ENCODE measurements at regions not wholly inside any gene's neighbourhood (a gene's known extent, or its start where the extent isn't known, plus 50 kb on each side); places are given as distances from the start of the nearest gene placed in this dataset.

DNA sequence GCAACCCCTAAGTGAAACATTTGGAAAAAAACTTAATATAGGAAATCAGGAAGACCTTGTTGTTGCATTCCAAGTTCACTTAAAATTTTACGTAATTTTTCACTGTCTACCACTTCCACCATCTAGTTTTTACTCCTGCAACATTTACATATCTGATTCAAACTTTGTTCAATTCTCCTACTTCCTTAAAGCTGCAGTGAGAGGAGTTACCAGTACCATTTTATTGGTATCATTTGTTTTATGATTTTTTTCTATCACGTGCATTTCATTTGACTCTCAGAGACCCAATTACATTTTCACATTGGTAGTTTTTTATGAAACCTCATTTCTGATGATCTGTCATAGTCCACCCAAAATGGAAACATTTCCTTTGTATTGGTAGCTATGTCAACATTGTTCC is 284.9 kb upstream of the MDFIC2 start:
- no peak overlapping the region for H3K4me3 ChIP-seq (ENCODE audit: control insufficient read depth in 2 of 3, extremely low read depth in 1 of 3, insufficient read depth in 2 of 3, low read depth in 1 of 3, low read length in 3 of 3)
- H3K27ac ChIP-seq (ENCODE audit: control insufficient read depth, insufficient read depth, low read length) = no peak overlapping the region
- no peak overlapping the region for H2AFZ ChIP-seq (ENCODE audit: control insufficient read depth, low read length)
- no peaks in the 10 kb centered on the region for H3K9me3 ChIP-seq (ENCODE audit: control insufficient read depth, low read depth, low read length)
- no peak overlapping the region for H3K4me2 ChIP-seq (ENCODE audit: control insufficient read depth, extremely low read depth, insufficient read depth, low read depth, low read length)
- H3K36me3 ChIP-seq (ENCODE audit: control insufficient read depth in 2 of 2, extremely low read depth in 1 of 2, insufficient read depth in 2 of 2, low read length in 2 of 2) = no peaks in the 10 kb centered on the region
- H3K4me1 ChIP-seq (ENCODE audit: control insufficient read depth, extremely low read depth, insufficient read depth, low read length) = no peaks in the 10 kb centered on the region
- H3K9me1 ChIP-seq (ENCODE audit: control insufficient read depth, extremely low read depth, insufficient read depth, low read length) = no peaks in the 10 kb centered on the region
- H3K79me2 ChIP-seq (ENCODE audit: control insufficient read depth, insufficient read depth, low read length) = no peaks in the 10 kb centered on the region
- no peak for FAIRE-seq
- H3K9ac ChIP-seq (ENCODE audit: control insufficient read depth, extremely low read depth, insufficient read depth, low read length) = no peak overlapping the region
- TF ChIP-seq, protein P1, sequence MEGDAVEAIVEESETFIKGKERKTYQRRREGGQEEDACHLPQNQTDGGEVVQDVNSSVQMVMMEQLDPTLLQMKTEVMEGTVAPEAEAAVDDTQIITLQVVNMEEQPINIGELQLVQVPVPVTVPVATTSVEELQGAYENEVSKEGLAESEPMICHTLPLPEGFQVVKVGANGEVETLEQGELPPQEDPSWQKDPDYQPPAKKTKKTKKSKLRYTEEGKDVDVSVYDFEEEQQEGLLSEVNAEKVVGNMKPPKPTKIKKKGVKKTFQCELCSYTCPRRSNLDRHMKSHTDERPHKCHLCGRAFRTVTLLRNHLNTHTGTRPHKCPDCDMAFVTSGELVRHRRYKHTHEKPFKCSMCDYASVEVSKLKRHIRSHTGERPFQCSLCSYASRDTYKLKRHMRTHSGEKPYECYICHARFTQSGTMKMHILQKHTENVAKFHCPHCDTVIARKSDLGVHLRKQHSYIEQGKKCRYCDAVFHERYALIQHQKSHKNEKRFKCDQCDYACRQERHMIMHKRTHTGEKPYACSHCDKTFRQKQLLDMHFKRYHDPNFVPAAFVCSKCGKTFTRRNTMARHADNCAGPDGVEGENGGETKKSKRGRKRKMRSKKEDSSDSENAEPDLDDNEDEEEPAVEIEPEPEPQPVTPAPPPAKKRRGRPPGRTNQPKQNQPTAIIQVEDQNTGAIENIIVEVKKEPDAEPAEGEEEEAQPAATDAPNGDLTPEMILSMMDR (optimal IDR thresholded peaks at IDR 0.05 in 1 of 3, IDR thresholded peaks at IDR 0.05 in 1 of 3, conservative IDR thresholded peaks at IDR 0.05 in 1 of 3; ENCODE audit: extremely low read depth in 1 of 3, insufficient read depth in 2 of 3, low read length in 3 of 3) = no peak
- TF ChIP-seq EZH2 (IDR thresholded peaks at IDR 0.05; ENCODE audit: low read length) = no peak
- no peaks in the 10 kb centered on the region for H4K20me1 ChIP-seq (ENCODE audit: control insufficient read depth, extremely low read depth, insufficient read depth, low read length)
- dilution Hi-C loops (cut with MboI; ENCODE audit: extremely low pct_ligation_motif_present, low sequenced_read_pairs) = no loop called here
- DNase-seq (ENCODE audit: low read depth, low spot score) = no peak
- H3K27me3 ChIP-seq (ENCODE audit: control insufficient read depth, extremely low read depth, insufficient read depth, low read length) = no peaks in the 10 kb centered on the region

DNA sequence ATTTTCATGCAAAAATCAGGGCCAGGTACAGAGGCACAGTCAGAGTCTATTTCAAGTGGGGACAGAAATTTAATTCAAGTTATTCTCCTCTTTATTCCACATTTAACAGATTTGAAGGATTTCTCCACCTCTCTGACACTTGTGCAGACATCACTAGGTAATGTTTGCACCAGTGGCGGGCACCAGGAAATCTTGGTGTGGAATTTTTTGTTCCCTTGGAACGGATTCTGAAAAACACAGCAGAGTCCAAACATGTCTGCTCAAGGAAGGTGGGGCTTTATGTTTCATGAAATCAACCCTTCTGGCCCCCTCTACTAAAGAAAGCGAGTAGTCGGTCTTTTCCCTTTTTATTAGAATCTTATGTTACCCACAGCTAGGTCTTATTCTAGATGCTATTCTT is 271.2 kb upstream of the MDFIC2 start:
- dilution Hi-C loops (cut with MboI; ENCODE audit: extremely low pct_ligation_motif_present, low sequenced_read_pairs) = no loop called here
- H3K36me3 ChIP-seq (ENCODE audit: control insufficient read depth in 2 of 2, extremely low read depth in 1 of 2, insufficient read depth in 2 of 2, low read length in 2 of 2) = no peaks in the 10 kb centered on the region
- FAIRE-seq = no peak

More for the DNA sequence above, 271.2 kb upstream of the MDFIC2 start:
- Histone ChIP-seq H4K20me1 (ENCODE audit: control insufficient read depth, extremely low read depth, insufficient read depth, low read length) (no peaks in the 10 kb centered on the region), H3K79me2 (ENCODE audit: control insufficient read depth, insufficient read depth, low read length) (no peaks in the 10 kb centered on the region), H3K27me3 (ENCODE audit: control insufficient read depth, extremely low read depth, insufficient read depth, low read length) (no peaks in the 10 kb centered on the region), H3K4me1 (ENCODE audit: control insufficient read depth, extremely low read depth, insufficient read depth, low read length) (no peaks in the 10 kb centered on the region), H3K9ac (ENCODE audit: control insufficient read depth, extremely low read depth, insufficient read depth, low read length) (no peak overlapping the region), H3K9me3 (ENCODE audit: control insufficient read depth, low read depth, low read length) (no peaks in the 10 kb centered on the region), H3K9me1 (ENCODE audit: control insufficient read depth, extremely low read depth, insufficient read depth, low read length) (no peaks in the 10 kb centered on the region), H3K4me3 (ENCODE audit: control insufficient read depth in 2 of 3, extremely low read depth in 1 of 3, insufficient read depth in 2 of 3, low read depth in 1 of 3, low read length in 3 of 3) (no peak overlapping the region), H3K4me2 (ENCODE audit: control insufficient read depth, extremely low read depth, insufficient read depth, low read depth, low read length) (no peak overlapping the region), H3K27ac (ENCODE audit: control insufficient read depth, insufficient read depth, low read length) (no peak overlapping the region), H2AFZ (ENCODE audit: control insufficient read depth, low read length) (no peak overlapping the region)
- no peak for TF ChIP-seq EZH2 (IDR thresholded peaks at IDR 0.05; ENCODE audit: low read length)
- TF ChIP-seq, protein P1 (optimal IDR thresholded peaks at IDR 0.05 in 1 of 3, IDR thresholded peaks at IDR 0.05 in 1 of 3, conservative IDR thresholded peaks at IDR 0.05 in 1 of 3; ENCODE audit: extremely low read depth in 1 of 3, insufficient read depth in 2 of 3, low read length in 3 of 3) = no peak
- DNase-seq (ENCODE audit: low read depth, low spot score) = no peak
